ENCODE measurements at regions not wholly inside any gene's neighbourhood (a gene's known extent, or its start where the extent isn't known, plus 50 kb on each side); places are given as distances from the start of the nearest gene placed in this dataset.
"Not testable (repeated sequence)": the region's sequence is repeated elsewhere in the genome, so short reads cannot be mapped to it uniquely, and the experiment has no call there.

DNA sequence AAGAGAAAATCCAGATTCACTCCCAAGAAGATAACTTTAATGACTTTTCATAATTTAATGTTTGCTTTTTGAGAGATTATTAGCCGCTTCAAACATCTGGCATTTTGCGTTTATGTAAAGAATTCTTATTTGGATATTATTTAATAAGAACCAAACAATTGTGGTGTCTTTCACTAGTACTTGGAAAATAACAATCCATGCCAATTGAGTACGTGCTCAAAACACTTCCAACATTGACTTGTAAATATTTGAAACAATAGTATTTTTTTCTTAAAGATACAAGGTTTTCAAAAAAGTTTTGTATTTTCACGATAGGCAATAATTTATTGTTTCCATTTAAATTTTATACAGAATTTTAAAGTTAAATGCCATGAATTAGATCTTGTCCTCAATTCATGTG is 498.7 kb downstream of the AMY1C start:
- Mint-ChIP-seq H3K4me1 (peaks cover 10% of the 10 kb centered on the region), H3K27me3 (ENCODE audit: insufficient read depth, low read depth) (no peaks in the 10 kb centered on the region), H3K36me3 (no peaks in the 10 kb centered on the region), H3K27ac (no peak overlapping the region), H3K9me3 (no peaks in the 10 kb centered on the region), H3K4me3 (no peak overlapping the region)
- Histone ChIP-seq H2AFZ (replicated peaks) (no peak overlapping the region), H3K4me2 (no peak overlapping the region), H3K9ac (no peak overlapping the region), H3K4me3 (no peak overlapping the region), H3K27ac (no peak overlapping the region), H3K79me2 (ENCODE audit: low read depth) (no peaks in the 10 kb centered on the region), H3K27me3 (no peaks in the 10 kb centered on the region), H3K9me3 (ENCODE audit: low read depth) (no peaks in the 10 kb centered on the region), H4K20me1 (ENCODE audit: low read depth) (no peaks in the 10 kb centered on the region), H3K4me1 (no peaks in the 10 kb centered on the region), H3F3A (ENCODE audit: low read depth) (no peaks in the 10 kb centered on the region), H3K36me3 (no peaks in the 10 kb centered on the region)
- no peak for DNase-seq (ENCODE audit: low spot score)
- TF ChIP-seq EZH2phosphoT487 (IDR thresholded peaks at IDR 0.05) (no peak), EZH2 (IDR thresholded peaks at IDR 0.05) (no peak)
- TF ChIP-seq, protein P1, sequence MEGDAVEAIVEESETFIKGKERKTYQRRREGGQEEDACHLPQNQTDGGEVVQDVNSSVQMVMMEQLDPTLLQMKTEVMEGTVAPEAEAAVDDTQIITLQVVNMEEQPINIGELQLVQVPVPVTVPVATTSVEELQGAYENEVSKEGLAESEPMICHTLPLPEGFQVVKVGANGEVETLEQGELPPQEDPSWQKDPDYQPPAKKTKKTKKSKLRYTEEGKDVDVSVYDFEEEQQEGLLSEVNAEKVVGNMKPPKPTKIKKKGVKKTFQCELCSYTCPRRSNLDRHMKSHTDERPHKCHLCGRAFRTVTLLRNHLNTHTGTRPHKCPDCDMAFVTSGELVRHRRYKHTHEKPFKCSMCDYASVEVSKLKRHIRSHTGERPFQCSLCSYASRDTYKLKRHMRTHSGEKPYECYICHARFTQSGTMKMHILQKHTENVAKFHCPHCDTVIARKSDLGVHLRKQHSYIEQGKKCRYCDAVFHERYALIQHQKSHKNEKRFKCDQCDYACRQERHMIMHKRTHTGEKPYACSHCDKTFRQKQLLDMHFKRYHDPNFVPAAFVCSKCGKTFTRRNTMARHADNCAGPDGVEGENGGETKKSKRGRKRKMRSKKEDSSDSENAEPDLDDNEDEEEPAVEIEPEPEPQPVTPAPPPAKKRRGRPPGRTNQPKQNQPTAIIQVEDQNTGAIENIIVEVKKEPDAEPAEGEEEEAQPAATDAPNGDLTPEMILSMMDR (IDR thresholded peaks at IDR 0.05), result no peak

DNA sequence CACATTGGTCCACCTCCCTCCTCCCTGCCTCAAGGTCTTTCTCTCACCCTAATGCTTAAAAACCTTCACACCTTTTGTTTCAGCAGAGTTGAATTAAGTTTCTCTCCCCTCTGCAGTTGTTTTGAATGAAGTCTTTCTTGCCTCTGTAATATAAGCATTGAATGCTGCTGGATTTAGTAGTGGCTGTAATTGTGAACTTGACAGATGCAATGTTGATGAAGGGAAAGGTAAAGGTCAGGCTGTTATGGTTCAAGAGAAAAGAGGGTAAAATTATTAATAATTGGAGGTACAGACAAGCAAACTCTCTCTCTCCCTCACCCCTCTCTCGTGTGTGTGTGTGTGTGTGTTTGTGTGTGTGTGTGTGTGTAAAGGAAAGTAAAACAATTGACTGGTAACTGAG is 509.8 kb downstream of the AMY1C start:
- no peak overlapping the region for H2AFZ ChIP-seq (replicated peaks)
- H3K27me3 Mint-ChIP-seq (ENCODE audit: insufficient read depth, low read depth), result no peaks in the 10 kb centered on the region
- no peaks in the 10 kb centered on the region for H3K4me1 Mint-ChIP-seq
- no peaks in the 10 kb centered on the region for H3K79me2 ChIP-seq (ENCODE audit: low read depth)
- H3K9ac ChIP-seq, result no peak overlapping the region
- H4K20me1 ChIP-seq (ENCODE audit: low read depth), result no peaks in the 10 kb centered on the region
- H3K36me3 ChIP-seq, result no peaks in the 10 kb centered on the region
- no peak for DNase-seq (ENCODE audit: low spot score)
- no peak overlapping the region for H3K4me3 ChIP-seq
- no peaks in the 10 kb centered on the region for H3K27me3 ChIP-seq
- H3F3A ChIP-seq (ENCODE audit: low read depth), result no peaks in the 10 kb centered on the region
- no peak overlapping the region for H3K27ac Mint-ChIP-seq
- no peaks in the 10 kb centered on the region for H3K36me3 Mint-ChIP-seq
- no peak overlapping the region for H3K4me2 ChIP-seq
- H3K9me3 Mint-ChIP-seq, result no peaks in the 10 kb centered on the region
- no peak overlapping the region for H3K27ac ChIP-seq
- H3K4me1 ChIP-seq, result no peaks in the 10 kb centered on the region
- TF ChIP-seq EZH2 (IDR thresholded peaks at IDR 0.05), result no peak
- no peak overlapping the region for H3K4me3 Mint-ChIP-seq
- H3K9me3 ChIP-seq (ENCODE audit: low read depth), result no peaks in the 10 kb centered on the region

DNA sequence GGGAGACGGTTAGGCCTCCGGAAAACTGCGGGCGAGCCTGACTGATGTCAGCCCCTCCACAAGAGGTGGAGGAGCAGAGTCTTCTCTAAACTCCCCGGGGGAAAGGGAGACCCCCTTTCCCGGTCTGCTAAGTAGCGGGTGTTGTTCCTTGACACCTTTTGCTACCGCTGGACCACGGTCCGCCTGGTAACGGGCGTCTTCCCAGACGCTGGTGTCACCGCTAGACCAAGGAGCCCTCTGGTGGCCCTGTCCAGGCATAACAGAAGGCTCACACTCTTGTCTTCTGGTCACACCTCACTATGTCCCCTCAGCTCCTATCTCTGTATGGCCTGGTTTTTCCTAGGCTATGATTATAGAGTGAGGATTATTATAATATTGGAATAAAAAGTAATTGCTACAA is 513.4 kb downstream of the AMY1C start:
- not testable (repeated sequence) for H3K4me3 ChIP-seq; H3K9me3 Mint-ChIP-seq; H3K36me3 Mint-ChIP-seq; H3K27ac ChIP-seq; H3K79me2 ChIP-seq (ENCODE audit: low read depth); DNase-seq (ENCODE audit: low spot score); H3F3A ChIP-seq (ENCODE audit: low read depth); H3K4me1 ChIP-seq; H3K36me3 ChIP-seq; H3K27me3 ChIP-seq; H4K20me1 ChIP-seq (ENCODE audit: low read depth); H3K9me3 ChIP-seq (ENCODE audit: low read depth); H2AFZ ChIP-seq (replicated peaks); H3K9ac ChIP-seq; H3K4me2 ChIP-seq; H3K27me3 Mint-ChIP-seq (ENCODE audit: insufficient read depth, low read depth); H3K4me3 Mint-ChIP-seq; H3K27ac Mint-ChIP-seq; H3K4me1 Mint-ChIP-seq
- TF ChIP-seq, protein P1 (IDR thresholded peaks at IDR 0.05), result peak; percentile 22

DNA sequence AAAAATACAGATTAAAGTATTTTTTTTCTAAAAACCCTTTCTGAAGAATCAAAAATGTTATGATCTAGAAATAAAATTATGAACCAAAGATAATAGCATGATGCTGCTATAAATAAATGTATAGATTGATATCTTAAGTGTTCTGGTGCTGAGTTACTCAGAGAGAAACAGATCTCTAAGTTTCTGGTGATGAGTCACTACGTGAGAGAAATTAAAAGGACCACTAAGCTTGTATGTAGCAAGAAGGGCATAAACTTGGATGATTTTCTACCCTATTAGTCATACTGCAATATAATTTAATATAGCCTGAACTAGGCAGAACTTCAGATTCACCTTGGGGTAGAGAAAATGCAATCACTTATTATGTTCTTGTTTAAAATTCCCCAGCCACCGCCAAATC is 514.8 kb downstream of the AMY1C start:
- no peak overlapping the region for H3K9ac ChIP-seq
- Mint-ChIP-seq H3K27me3 (ENCODE audit: insufficient read depth, low read depth) (no peaks in the 10 kb centered on the region), H3K4me3 (no peak overlapping the region), H3K9me3 (no peaks in the 10 kb centered on the region), H3K4me1 (no peaks in the 10 kb centered on the region), H3K36me3 (no peaks in the 10 kb centered on the region), H3K27ac (no peak overlapping the region)
- no peaks in the 10 kb centered on the region for H3F3A ChIP-seq (ENCODE audit: low read depth)
- H3K4me3 ChIP-seq, result no peak overlapping the region
- DNase-seq (ENCODE audit: low spot score), result no peak
- no peak overlapping the region for H3K27ac ChIP-seq
- TF ChIP-seq EZH2 (IDR thresholded peaks at IDR 0.05), result no peak
- no peaks in the 10 kb centered on the region for H3K36me3 ChIP-seq
- H4K20me1 ChIP-seq (ENCODE audit: low read depth), result no peaks in the 10 kb centered on the region
- no peaks in the 10 kb centered on the region for H3K4me1 ChIP-seq
- no peak overlapping the region for H3K4me2 ChIP-seq
- H3K9me3 ChIP-seq (ENCODE audit: low read depth), result no peaks in the 10 kb centered on the region
- no peaks in the 10 kb centered on the region for H3K27me3 ChIP-seq
- H3K79me2 ChIP-seq (ENCODE audit: low read depth), result no peaks in the 10 kb centered on the region
- H2AFZ ChIP-seq (replicated peaks), result no peak overlapping the region
